ENCODE measurements at regions not wholly inside any gene's neighbourhood (a gene's known extent, or its start where the extent isn't known, plus 50 kb on each side); places are given as distances from the start of the nearest gene placed in this dataset.
"Not testable (repeated sequence)": the region's sequence is repeated elsewhere in the genome, so short reads cannot be mapped to it uniquely, and the experiment has no call there.

GRCh38 chr5:118382931-118383330 is 605.4 kb downstream of the DTWD2 start:
- DNase-seq (ENCODE audit: low read depth, low spot score); intact Hi-C loops (cut with micrococcal nuclease); H3K36me3 ChIP-seq (ENCODE audit: control insufficient read depth in 2 of 2, extremely low read depth in 1 of 2, insufficient read depth in 2 of 2, low read length in 2 of 2); H3K4me3 ChIP-seq (replicated peaks in 1 of 3; ENCODE audit: insufficient read depth in 1 of 3, low read depth in 1 of 3, low read length in 3 of 3); H4K20me1 ChIP-seq (replicated peaks; ENCODE audit: control insufficient read depth, extremely low read depth, insufficient read depth, low read length); H3K27ac ChIP-seq (ENCODE audit: insufficient read depth, low read depth, low read length); dilution Hi-C loops (cut with MboI; ENCODE audit: extremely low pct_ligation_motif_present, low sequenced_read_pairs); H3K9me3 ChIP-seq (replicated peaks; ENCODE audit: control insufficient read depth, insufficient read depth, low read length); H3K9ac ChIP-seq (replicated peaks; ENCODE audit: extremely low read depth, insufficient read depth, low read length); H3K4me2 ChIP-seq (ENCODE audit: insufficient read depth, low read length); BruUV-seq (replicated peaks); H2AFZ ChIP-seq (ENCODE audit: low read depth, low read length); H3K79me2 ChIP-seq (ENCODE audit: control insufficient read depth, insufficient read depth, low read length); FAIRE-seq; H3K27me3 ChIP-seq (ENCODE audit: control insufficient read depth in 2 of 2, insufficient read depth in 2 of 2, low read length in 2 of 2); POLR2A ChIA-PET; CTCF ChIA-PET; H3K4me1 ChIP-seq (ENCODE audit: control insufficient read depth, extremely low read depth, insufficient read depth, low read length); H3K9me1 ChIP-seq (replicated peaks; ENCODE audit: control insufficient read depth, extremely low read depth, insufficient read depth, low read length): not testable (repeated sequence)

DNA sequence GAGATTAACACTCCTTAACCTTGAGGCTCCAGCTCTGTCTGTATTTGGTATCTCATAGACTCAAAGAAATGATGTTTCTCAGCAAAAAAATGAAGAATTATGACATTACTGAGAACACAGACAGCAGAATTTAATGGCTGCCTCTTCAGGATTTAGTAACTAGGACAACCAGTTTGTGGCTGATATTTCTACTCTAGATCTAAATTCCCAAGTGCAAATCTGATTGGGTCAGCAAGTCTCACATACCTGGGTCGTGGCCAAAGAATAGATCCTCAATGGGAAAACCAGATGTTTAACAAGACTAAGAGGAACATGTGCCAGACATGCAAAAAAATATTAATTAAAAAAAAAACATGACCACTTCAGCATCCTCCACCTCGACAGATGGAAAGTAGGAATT is 608.9 kb downstream of the DTWD2 start:
- TF ChIP-seq POLR2AphosphoS5 (IDR thresholded peaks at IDR 0.05; ENCODE audit: insufficient read depth, low read depth, low read length), result no peak
- Histone ChIP-seq H3K4me3 (replicated peaks in 1 of 3; ENCODE audit: insufficient read depth in 1 of 3, low read depth in 1 of 3, low read length in 3 of 3) (no peak overlapping the region), H4K20me1 (replicated peaks; ENCODE audit: control insufficient read depth, extremely low read depth, insufficient read depth, low read length) (no peaks in the 10 kb centered on the region), H3K9me1 (replicated peaks; ENCODE audit: control insufficient read depth, extremely low read depth, insufficient read depth, low read length) (no peaks in the 10 kb centered on the region), H2AFZ (ENCODE audit: low read depth, low read length) (no peak overlapping the region), H3K9ac (replicated peaks; ENCODE audit: extremely low read depth, insufficient read depth, low read length) (no peak overlapping the region), H3K4me1 (ENCODE audit: control insufficient read depth, extremely low read depth, insufficient read depth, low read length) (no peaks in the 10 kb centered on the region), H3K36me3 (ENCODE audit: control insufficient read depth in 2 of 2, extremely low read depth in 1 of 2, insufficient read depth in 2 of 2, low read length in 2 of 2) (no peaks in the 10 kb centered on the region), H3K79me2 (ENCODE audit: control insufficient read depth, insufficient read depth, low read length) (no peaks in the 10 kb centered on the region), H3K9me3 (replicated peaks; ENCODE audit: control insufficient read depth, insufficient read depth, low read length) (peaks cover 6% of the 10 kb centered on the region), H3K27me3 (ENCODE audit: control insufficient read depth in 2 of 2, insufficient read depth in 2 of 2, low read length in 2 of 2) (no peaks in the 10 kb centered on the region), H3K4me2 (ENCODE audit: insufficient read depth, low read length) (no peak overlapping the region), H3K27ac (ENCODE audit: insufficient read depth, low read depth, low read length) (no peak overlapping the region)
- FAIRE-seq (no peak), DNase-seq (ENCODE audit: low read depth, low spot score) (no peak)
- BruUV-seq (replicated peaks), result no TSS peak
- intact Hi-C loops (cut with micrococcal nuclease) (no loop called here), dilution Hi-C loops (cut with MboI; ENCODE audit: extremely low pct_ligation_motif_present, low sequenced_read_pairs) (no loop called here)
- CTCF ChIA-PET, result no interaction called here
- POLR2A ChIA-PET, result no interaction called here

DNA sequence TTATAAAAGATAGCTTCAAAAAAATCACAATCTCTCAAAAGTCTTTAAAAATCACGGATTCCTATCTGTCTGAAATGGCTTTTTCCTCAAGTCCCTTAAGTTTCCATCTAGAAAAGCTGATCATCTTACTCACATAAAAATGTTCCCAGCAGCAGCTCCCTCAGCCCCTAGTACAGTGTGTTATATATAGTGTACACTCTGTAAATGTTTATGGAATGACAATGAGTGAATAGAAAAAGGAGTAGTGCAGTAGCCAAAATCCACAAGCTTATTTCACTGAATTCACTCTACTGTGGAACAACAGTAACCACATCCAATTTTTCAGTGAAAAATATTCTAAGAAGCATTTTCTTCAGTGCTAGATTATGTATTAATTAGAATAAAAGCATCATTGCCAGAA is 609.4 kb downstream of the DTWD2 start:
- BruUV-seq (replicated peaks), result no TSS peak
- Histone ChIP-seq H3K9me3 (replicated peaks; ENCODE audit: control insufficient read depth, insufficient read depth, low read length) (peaks cover 6% of the 10 kb centered on the region), H3K36me3 (ENCODE audit: control insufficient read depth in 2 of 2, extremely low read depth in 1 of 2, insufficient read depth in 2 of 2, low read length in 2 of 2) (no peaks in the 10 kb centered on the region), H3K27ac (ENCODE audit: insufficient read depth, low read depth, low read length) (no peak overlapping the region), H3K9ac (replicated peaks; ENCODE audit: extremely low read depth, insufficient read depth, low read length) (no peak overlapping the region), H3K9me1 (replicated peaks; ENCODE audit: control insufficient read depth, extremely low read depth, insufficient read depth, low read length) (no peaks in the 10 kb centered on the region), H3K4me2 (ENCODE audit: insufficient read depth, low read length) (no peak overlapping the region), H3K4me1 (ENCODE audit: control insufficient read depth, extremely low read depth, insufficient read depth, low read length) (no peaks in the 10 kb centered on the region), H3K4me3 (replicated peaks in 1 of 3; ENCODE audit: insufficient read depth in 1 of 3, low read depth in 1 of 3, low read length in 3 of 3) (no peak overlapping the region), H2AFZ (ENCODE audit: low read depth, low read length) (no peak overlapping the region), H4K20me1 (replicated peaks; ENCODE audit: control insufficient read depth, extremely low read depth, insufficient read depth, low read length) (no peaks in the 10 kb centered on the region), H3K27me3 (ENCODE audit: control insufficient read depth in 2 of 2, insufficient read depth in 2 of 2, low read length in 2 of 2) (no peaks in the 10 kb centered on the region), H3K79me2 (ENCODE audit: control insufficient read depth, insufficient read depth, low read length) (no peaks in the 10 kb centered on the region)
- FAIRE-seq (no peak), DNase-seq (ENCODE audit: low read depth, low spot score) (no peak)
- dilution Hi-C loops (cut with MboI; ENCODE audit: extremely low pct_ligation_motif_present, low sequenced_read_pairs) (no loop called here), intact Hi-C loops (cut with micrococcal nuclease) (no loop called here)
- POLR2A ChIA-PET, result no interaction called here
- TF ChIP-seq FOS (IDR thresholded peaks at IDR 0.05; ENCODE audit: borderline replicate concordance, insufficient read depth, low read length) (no peak), EZH2 (IDR thresholded peaks at IDR 0.05; ENCODE audit: borderline replicate concordance, low read depth, low read length, severe bottlenecking) (no peak), MYC (IDR thresholded peaks at IDR 0.05; ENCODE audit: low read depth, low read length) (no peak), POLR2A (IDR thresholded peaks at IDR 0.05; ENCODE audit: low read depth, low read length) (no peak), GATA2 (IDR thresholded peaks at IDR 0.05; ENCODE audit: insufficient read depth, insufficient read length, low read depth, low read length) (no peak), JUN (IDR thresholded peaks at IDR 0.05; ENCODE audit: borderline replicate concordance, insufficient read depth, insufficient read length, low read depth) (no peak), POLR2AphosphoS5 (IDR thresholded peaks at IDR 0.05; ENCODE audit: insufficient read depth, low read depth, low read length) (no peak)
- TF ChIP-seq, protein P1, sequence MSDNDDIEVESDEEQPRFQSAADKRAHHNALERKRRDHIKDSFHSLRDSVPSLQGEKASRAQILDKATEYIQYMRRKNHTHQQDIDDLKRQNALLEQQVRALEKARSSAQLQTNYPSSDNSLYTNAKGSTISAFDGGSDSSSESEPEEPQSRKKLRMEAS (IDR thresholded peaks at IDR 0.05; ENCODE audit: insufficient read depth, insufficient read length), result no peak
- CTCF ChIA-PET, result no interaction called here
